Kidney capillary endothelial cell (primary cell): ENCODE measurements at regions not wholly inside any gene's neighbourhood (a gene's known extent, or its start where the extent isn't known, plus 50 kb on each side); places are given as distances from the start of the nearest gene placed in this dataset.

Source experiments
- DNase-seq: peaks from one replicate; pipeline ENCODE4 v3.0.0-alpha.2; 2018; ENCODE audit warnings: low spot score

GRCh38 chr1:75083223-75083622, 51.0 kb upstream of the LHX8 start:
- no peak for DNase-seq

- peak; percentile 28 for DNase-seq
These were observed 50.2 kb upstream of the LHX8 start for GRCh38 chr1:75083848-75084514.
